Spleen (tissue), 7 donors: ENCODE measurements at regions not wholly inside any gene's neighbourhood (a gene's known extent, or its start where the extent isn't known, plus 50 kb on each side); places are given as distances from the start of the nearest gene placed in this dataset.

ENCODE experiments used
- POLR2A ChIP-seq, 3 donors: fragments of 450-650 bp; IDR thresholded peaks; one replicate each; pipeline ENCODE4 v1.5.1; 2017; ENCODE audit warnings: antibody characterized with exemption in 3 of 3, mild to moderate bottlenecking in 1 of 3
- TF ChIP-seq, protein P1 (sequence below), 11 experiments: fragments of 200-600 bp in 7 of 11; fragments of 450-650 bp in 4 of 11; sonication (generic) in 4 of 11; IDR thresholded peaks in 8 of 11; conservative IDR thresholded peaks in 3 of 11; 1 replicate in 7 of 11; 2 replicates in 4 of 11; pipeline versions ENCODE4 v1.4.0 to v1.8.0; 2016 to 2021; ENCODE audit warnings: antibody characterized with exemption in 11 of 11, inconsistent platforms in 4 of 11, mild to moderate bottlenecking in 1 of 11
- donor health status: DM: no; HTN: no; CAD: no; lungs with moderate emphysema.
- donor health status: DM: no; HTN: no; CAD: no.
- donor health status: DM: no; HTN: no; CAD: no.

DNA sequence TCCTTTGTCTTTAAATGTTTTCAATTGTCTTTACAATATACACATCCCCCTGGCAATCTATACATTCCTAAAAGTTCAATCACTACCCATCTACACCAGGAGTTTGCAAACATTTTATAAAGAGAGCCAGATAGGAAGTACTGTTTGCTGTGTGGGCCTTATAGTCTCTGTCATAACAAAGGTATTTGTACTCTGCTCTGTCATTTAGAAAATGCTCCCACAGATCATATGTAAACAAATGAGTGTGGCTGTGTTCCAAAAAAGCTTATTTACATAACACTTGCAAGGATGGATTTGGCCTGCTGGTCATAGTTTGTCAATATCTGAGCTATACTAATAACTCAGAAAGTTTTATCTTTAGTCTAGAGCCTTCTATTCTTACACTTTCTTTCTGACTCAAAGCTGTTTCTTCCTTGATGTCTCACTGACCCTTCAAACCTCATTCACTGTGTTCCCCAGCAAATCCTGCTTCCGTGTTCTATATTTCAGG is 511.9 kb downstream of the GBE1 start:
- TF ChIP-seq, protein P1, sequence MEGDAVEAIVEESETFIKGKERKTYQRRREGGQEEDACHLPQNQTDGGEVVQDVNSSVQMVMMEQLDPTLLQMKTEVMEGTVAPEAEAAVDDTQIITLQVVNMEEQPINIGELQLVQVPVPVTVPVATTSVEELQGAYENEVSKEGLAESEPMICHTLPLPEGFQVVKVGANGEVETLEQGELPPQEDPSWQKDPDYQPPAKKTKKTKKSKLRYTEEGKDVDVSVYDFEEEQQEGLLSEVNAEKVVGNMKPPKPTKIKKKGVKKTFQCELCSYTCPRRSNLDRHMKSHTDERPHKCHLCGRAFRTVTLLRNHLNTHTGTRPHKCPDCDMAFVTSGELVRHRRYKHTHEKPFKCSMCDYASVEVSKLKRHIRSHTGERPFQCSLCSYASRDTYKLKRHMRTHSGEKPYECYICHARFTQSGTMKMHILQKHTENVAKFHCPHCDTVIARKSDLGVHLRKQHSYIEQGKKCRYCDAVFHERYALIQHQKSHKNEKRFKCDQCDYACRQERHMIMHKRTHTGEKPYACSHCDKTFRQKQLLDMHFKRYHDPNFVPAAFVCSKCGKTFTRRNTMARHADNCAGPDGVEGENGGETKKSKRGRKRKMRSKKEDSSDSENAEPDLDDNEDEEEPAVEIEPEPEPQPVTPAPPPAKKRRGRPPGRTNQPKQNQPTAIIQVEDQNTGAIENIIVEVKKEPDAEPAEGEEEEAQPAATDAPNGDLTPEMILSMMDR (IDR thresholded peaks at IDR 0.05 in 8 of 11, conservative IDR thresholded peaks at IDR 0.05 in 3 of 11), result no peak
- TF ChIP-seq POLR2A (IDR thresholded peaks at IDR 0.05), result no peak
